ENCODE measurements at regions not wholly inside any gene's neighbourhood (a gene's known extent, or its start where the extent isn't known, plus 50 kb on each side); places are given as distances from the start of the nearest gene placed in this dataset.

GRCh38 chr2:63658176-63658968 is 69.6 kb downstream of the MDH1 start:
- no peak for DNase-seq

GRCh38 chr2:63660060-63660459 is 71.3 kb downstream of the MDH1 start:
- no peak for DNase-seq

- no peak for DNase-seq
Observed at GRCh38 chr2:63661076-63661475, 72.3 kb downstream of the MDH1 start.

- DNase-seq, result no peak
Observed at GRCh38 chr2:63662028-63662804, 73.5 kb downstream of the MDH1 start.

GRCh38 chr2:63663013-63663864 is 74.5 kb downstream of the MDH1 start:
- DNase-seq, result no peak

GRCh38 chr2:63665091-63665490 is 76.3 kb downstream of the MDH1 start:
- no peak for DNase-seq

GRCh38 chr2:63665846-63666475 is 77.2 kb downstream of the MDH1 start:
- no peak for DNase-seq

GRCh38 chr2:63667132-63667700 is 78.5 kb downstream of the MDH1 start:
- DNase-seq, result no peak

GRCh38 chr2:63668000-63668399 is 79.2 kb downstream of the MDH1 start:
- no peak for DNase-seq

- DNase-seq, result no peak
Observed at GRCh38 chr2:63668466-63668865, 79.7 kb downstream of the MDH1 start.

GRCh38 chr2:63669596-63669995 is 80.8 kb downstream of the MDH1 start:
- DNase-seq, result no peak

GRCh38 chr2:63673865-63674533 is 85.2 kb downstream of the MDH1 start:
- no peak for DNase-seq

- DNase-seq, result no peak
Observed at GRCh38 chr2:63675026-63675425, 86.3 kb downstream of the MDH1 start.

GRCh38 chr2:63676135-63676534 is 87.4 kb downstream of the MDH1 start:
- no peak for DNase-seq

- no peak for DNase-seq
Observed at GRCh38 chr2:63678085-63678484, 89.3 kb downstream of the MDH1 start.

- DNase-seq, result no peak
Observed at GRCh38 chr2:63678551-63678950, 89.8 kb downstream of the MDH1 start.

GRCh38 chr2:63679252-63679855 is 90.6 kb downstream of the MDH1 start:
- DNase-seq, result no peak

GRCh38 chr2:63680455-63680854 is 91.7 kb downstream of the MDH1 start:
- no peak for DNase-seq

GRCh38 chr2:63681896-63682295 is 93.1 kb downstream of the MDH1 start:
- DNase-seq, result no peak

GRCh38 chr2:63692002-63692606 is 103.3 kb downstream of the MDH1 start:
- peak; percentile 47 for DNase-seq

- no peak for DNase-seq
Observed at GRCh38 chr2:63695583-63695982, 106.8 kb downstream of the MDH1 start.
